DMS153 (cell line): ENCODE measurements at regions not wholly inside any gene's neighbourhood (a gene's known extent, or its start where the extent isn't known, plus 50 kb on each side); places are given as distances from the start of the nearest gene placed in this dataset.

Experiments
- DNase-seq: peaks from one replicate; lab custom pipeline; 2025; lab: John Stamatoyannopoulos, UW

GRCh38 chr1:221366495-221367110 lies 375.3 kb downstream of the DUSP10 start:
- no peak for DNase-seq

- DNase-seq, result no peak
Observed at GRCh38 chr1:221371705-221372104, 370.2 kb downstream of the DUSP10 start.

- no peak for DNase-seq
Observed at GRCh38 chr1:221373795-221374194, 368.1 kb downstream of the DUSP10 start.

- DNase-seq, result no peak
Observed at GRCh38 chr1:221376286-221376685, 365.6 kb downstream of the DUSP10 start.

GRCh38 chr1:221381910-221382623 lies 359.8 kb downstream of the DUSP10 start:
- no peak for DNase-seq

GRCh38 chr1:221392453-221392852 lies 349.4 kb downstream of the DUSP10 start:
- no peak for DNase-seq

- peak; percentile 60 for DNase-seq
Observed at GRCh38 chr1:221394011-221394544, 347.8 kb downstream of the DUSP10 start.

GRCh38 chr1:221396526-221396925 lies 345.4 kb downstream of the DUSP10 start:
- no peak for DNase-seq

GRCh38 chr1:221397141-221397540 lies 344.7 kb downstream of the DUSP10 start:
- DNase-seq, result no peak

GRCh38 chr1:221397606-221398005 lies 344.3 kb downstream of the DUSP10 start:
- no peak for DNase-seq

- DNase-seq, result no peak
Observed at GRCh38 chr1:221405146-221405545, 336.7 kb downstream of the DUSP10 start.

GRCh38 chr1:221408117-221408803 lies 333.6 kb downstream of the DUSP10 start:
- no peak for DNase-seq

GRCh38 chr1:221411283-221411682 lies 330.6 kb downstream of the DUSP10 start:
- no peak for DNase-seq

GRCh38 chr1:221414772-221415539 lies 326.9 kb downstream of the DUSP10 start:
- DNase-seq, result no peak

GRCh38 chr1:221415651-221416050 lies 326.2 kb downstream of the DUSP10 start:
- no peak for DNase-seq

GRCh38 chr1:221416142-221416541 lies 325.7 kb downstream of the DUSP10 start:
- DNase-seq, result no peak

- no peak for DNase-seq
Observed at GRCh38 chr1:221416723-221417122, 325.2 kb downstream of the DUSP10 start.

- DNase-seq, result no peak
Observed at GRCh38 chr1:221418346-221418745, 323.5 kb downstream of the DUSP10 start.

GRCh38 chr1:221419513-221420095 lies 322.3 kb downstream of the DUSP10 start:
- DNase-seq, result no peak

GRCh38 chr1:221429264-221429663 lies 312.6 kb downstream of the DUSP10 start:
- no peak for DNase-seq

- no peak for DNase-seq
Observed at GRCh38 chr1:221430152-221430960, 311.5 kb downstream of the DUSP10 start.
